ENCODE measurements at regions not wholly inside any gene's neighbourhood (a gene's known extent, or its start where the extent isn't known, plus 50 kb on each side); places are given as distances from the start of the nearest gene placed in this dataset.
A peak's percentile ranks its signal among the peaks of the same experiment; 100 is the strongest.

DNA sequence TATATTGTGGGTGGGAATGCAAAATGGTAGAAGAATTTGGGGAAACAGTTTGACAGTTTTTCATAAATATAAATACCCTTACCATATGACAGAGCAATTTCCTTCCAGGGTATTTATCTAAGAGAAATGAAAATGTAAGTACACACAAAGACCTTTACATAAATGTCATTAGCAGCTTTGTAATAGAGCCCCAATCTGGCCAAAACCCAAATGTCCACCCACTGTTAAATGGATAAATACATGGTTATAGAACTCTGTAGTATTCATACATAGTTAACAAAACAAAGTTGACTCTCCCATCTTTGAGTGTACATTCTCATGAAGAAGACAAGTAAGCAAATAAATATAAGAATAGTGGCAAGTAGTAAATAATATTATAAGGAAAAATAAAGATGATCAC lies 514.8 kb upstream of the NOX3 start:
- Histone ChIP-seq H3K4me1 (ENCODE audit: control insufficient read depth in 5 of 5, insufficient read depth in 5 of 5, low read length in 5 of 5) (peaks cover 0 to 20% (median 4%) of the 10 kb centered on the region in 5 donors), H3K9ac (ENCODE audit: insufficient read depth in 1 of 2, low read length in 2 of 2) (no peak overlapping the region), H3K4me3 (no peak overlapping the region), H3K9me3 (ENCODE audit: control insufficient read depth in 4 of 4, insufficient read depth in 3 of 4, low read length in 3 of 4) (no peaks in the 10 kb centered on the region), H3K27ac (ENCODE audit: low read depth in 1 of 2, low read length in 1 of 2) (no peak overlapping the region), H3K27me3 (ENCODE audit: control insufficient read depth in 3 of 3, insufficient read depth in 3 of 3, low read length in 2 of 3) (no peaks in the 10 kb centered on the region), H3K36me3 (ENCODE audit: control insufficient read depth in 4 of 4, insufficient read depth in 4 of 4, low read length in 4 of 4) (no peaks in the 10 kb centered on the region)
- DNase-seq, result no peak
- TF ChIP-seq, protein P1, sequence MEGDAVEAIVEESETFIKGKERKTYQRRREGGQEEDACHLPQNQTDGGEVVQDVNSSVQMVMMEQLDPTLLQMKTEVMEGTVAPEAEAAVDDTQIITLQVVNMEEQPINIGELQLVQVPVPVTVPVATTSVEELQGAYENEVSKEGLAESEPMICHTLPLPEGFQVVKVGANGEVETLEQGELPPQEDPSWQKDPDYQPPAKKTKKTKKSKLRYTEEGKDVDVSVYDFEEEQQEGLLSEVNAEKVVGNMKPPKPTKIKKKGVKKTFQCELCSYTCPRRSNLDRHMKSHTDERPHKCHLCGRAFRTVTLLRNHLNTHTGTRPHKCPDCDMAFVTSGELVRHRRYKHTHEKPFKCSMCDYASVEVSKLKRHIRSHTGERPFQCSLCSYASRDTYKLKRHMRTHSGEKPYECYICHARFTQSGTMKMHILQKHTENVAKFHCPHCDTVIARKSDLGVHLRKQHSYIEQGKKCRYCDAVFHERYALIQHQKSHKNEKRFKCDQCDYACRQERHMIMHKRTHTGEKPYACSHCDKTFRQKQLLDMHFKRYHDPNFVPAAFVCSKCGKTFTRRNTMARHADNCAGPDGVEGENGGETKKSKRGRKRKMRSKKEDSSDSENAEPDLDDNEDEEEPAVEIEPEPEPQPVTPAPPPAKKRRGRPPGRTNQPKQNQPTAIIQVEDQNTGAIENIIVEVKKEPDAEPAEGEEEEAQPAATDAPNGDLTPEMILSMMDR (IDR thresholded peaks at IDR 0.05; ENCODE audit: control extremely low read depth, extremely low read depth), result no peak
- ATAC-seq (ENCODE audit: insufficient read depth, low FRiP score), result no peak

DNA sequence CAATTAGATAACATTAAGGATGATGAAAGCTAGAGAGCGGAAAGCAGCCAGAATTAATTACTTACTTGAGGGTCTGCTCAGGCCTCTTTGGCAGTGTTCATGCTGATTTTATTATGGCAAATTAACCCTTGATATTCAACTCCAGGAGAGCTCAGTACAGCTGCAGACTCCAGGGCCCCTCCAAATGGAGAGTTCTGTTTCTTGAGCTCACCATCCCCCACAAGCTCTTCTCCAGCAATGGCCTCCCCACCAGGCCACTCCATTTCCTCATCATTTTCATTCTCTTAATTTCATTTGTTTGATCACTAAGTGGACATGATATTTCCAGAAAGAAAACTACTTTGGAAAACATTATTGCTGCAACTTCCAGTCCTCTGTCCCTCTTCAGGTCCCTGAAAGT lies 513.3 kb upstream of the NOX3 start:
- ATAC-seq (ENCODE audit: insufficient read depth, low FRiP score) (no peak), DNase-seq (peak in 2 of 3 donors; percentile 24 to 47)
- Histone ChIP-seq H3K4me1 (ENCODE audit: control insufficient read depth in 5 of 5, insufficient read depth in 5 of 5, low read length in 5 of 5) (peaks cover 0 to 20% (median 4%) of the 10 kb centered on the region in 5 donors), H3K9me3 (ENCODE audit: control insufficient read depth in 4 of 4, insufficient read depth in 3 of 4, low read length in 3 of 4) (no peaks in the 10 kb centered on the region), H3K4me3 (no peak overlapping the region), H3K36me3 (ENCODE audit: control insufficient read depth in 4 of 4, insufficient read depth in 4 of 4, low read length in 4 of 4) (no peaks in the 10 kb centered on the region), H3K27me3 (ENCODE audit: control insufficient read depth in 3 of 3, insufficient read depth in 3 of 3, low read length in 2 of 3) (no peaks in the 10 kb centered on the region), H3K9ac (ENCODE audit: insufficient read depth in 1 of 2, low read length in 2 of 2) (no peak overlapping the region), H3K27ac (ENCODE audit: low read depth in 1 of 2, low read length in 1 of 2) (no peak overlapping the region)
- WGBS, 2 donors, result 96 to 97% methylated on average over 1 of the region's 1 CpG
- TF ChIP-seq, protein P1 (IDR thresholded peaks at IDR 0.05; ENCODE audit: control extremely low read depth, extremely low read depth), result no peak

DNA sequence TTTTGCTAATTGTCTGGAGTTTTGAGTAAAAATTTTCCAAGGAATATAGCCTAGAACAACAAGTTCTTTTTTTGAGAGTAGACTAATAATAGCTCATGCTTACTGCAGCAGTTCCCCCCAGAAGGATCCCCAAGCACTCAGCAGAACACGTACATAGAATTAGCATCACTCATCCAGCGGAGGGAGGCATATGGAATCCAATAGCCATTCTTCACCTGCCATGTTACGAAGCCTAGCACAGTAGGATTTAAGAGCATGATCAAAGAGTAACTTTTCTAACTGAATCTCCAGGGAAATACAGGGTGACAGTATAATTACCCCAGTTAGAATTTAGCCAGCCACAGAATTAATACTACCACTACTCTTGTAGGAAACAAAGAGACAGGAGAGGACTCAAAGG lies 511.7 kb upstream of the NOX3 start:
- Histone ChIP-seq H3K9me3 (ENCODE audit: control insufficient read depth in 4 of 4, insufficient read depth in 3 of 4, low read length in 3 of 4) (no peaks in the 10 kb centered on the region), H3K36me3 (ENCODE audit: control insufficient read depth in 4 of 4, insufficient read depth in 4 of 4, low read length in 4 of 4) (no peaks in the 10 kb centered on the region), H3K9ac (ENCODE audit: insufficient read depth in 1 of 2, low read length in 2 of 2) (no peak overlapping the region), H3K27ac (ENCODE audit: low read depth in 1 of 2, low read length in 1 of 2) (no peak overlapping the region), H3K4me3 (no peak overlapping the region), H3K27me3 (ENCODE audit: control insufficient read depth in 3 of 3, insufficient read depth in 3 of 3, low read length in 2 of 3) (no peaks in the 10 kb centered on the region), H3K4me1 (ENCODE audit: control insufficient read depth in 5 of 5, insufficient read depth in 5 of 5, low read length in 5 of 5) (peaks cover 0 to 20% (median 4%) of the 10 kb centered on the region in 5 donors)
- no peak for DNase-seq
- ATAC-seq (ENCODE audit: insufficient read depth, low FRiP score), result no peak
- 85 to 94% methylated on average over 3 of the region's 3 CpGs for WGBS, 2 donors
- TF ChIP-seq, protein P1 (IDR thresholded peaks at IDR 0.05; ENCODE audit: control extremely low read depth, extremely low read depth), result no peak

DNA sequence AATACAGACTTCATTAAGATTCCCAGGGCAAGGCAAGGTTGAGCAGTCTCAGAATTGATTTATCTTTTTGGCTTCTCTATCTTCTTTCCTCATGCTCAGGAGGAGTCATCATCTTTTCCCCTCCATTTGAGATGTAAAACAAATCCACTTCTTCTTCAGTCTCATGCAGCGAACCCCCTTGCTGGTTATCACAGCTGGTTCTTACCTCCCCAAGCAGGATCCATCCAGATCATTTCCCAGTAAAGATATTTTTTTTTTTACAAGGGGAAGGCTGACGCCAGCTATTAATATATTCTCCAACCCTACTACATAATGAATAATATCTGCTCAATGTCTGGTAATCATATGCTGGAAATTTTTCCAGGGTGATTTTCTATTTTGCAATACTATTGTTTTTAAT lies 508.9 kb upstream of the NOX3 start:
- no peak overlapping the region for H3K4me3 ChIP-seq
- TF ChIP-seq, protein P1 (IDR thresholded peaks at IDR 0.05; ENCODE audit: control extremely low read depth, extremely low read depth), result no peak
- 87 to 95% methylated on average over 2 of the region's 2 CpGs for whole genome bisulfite sequencing, 2 donors
- no peaks in the 10 kb centered on the region for H3K36me3 ChIP-seq (ENCODE audit: control insufficient read depth in 4 of 4, insufficient read depth in 4 of 4, low read length in 4 of 4)
- DNase-seq, result no peak
- no peak overlapping the region for H3K27ac ChIP-seq (ENCODE audit: low read depth in 1 of 2, low read length in 1 of 2)
- no peak for ATAC-seq (ENCODE audit: insufficient read depth, low FRiP score)
- H3K9ac ChIP-seq (ENCODE audit: insufficient read depth in 1 of 2, low read length in 2 of 2), result no peak overlapping the region
- no peaks in the 10 kb centered on the region for H3K27me3 ChIP-seq (ENCODE audit: control insufficient read depth in 3 of 3, insufficient read depth in 3 of 3, low read length in 2 of 3)
- H3K4me1 ChIP-seq (ENCODE audit: control insufficient read depth in 5 of 5, insufficient read depth in 5 of 5, low read length in 5 of 5), result peaks cover 0 to 7% (median 0%) of the 10 kb centered on the region in 5 donors
- peaks cover 0 to 2% (median 0%) of the 10 kb centered on the region in 4 donors for H3K9me3 ChIP-seq (ENCODE audit: control insufficient read depth in 4 of 4, insufficient read depth in 3 of 4, low read length in 3 of 4)
